ENCODE measurements at regions not wholly inside any gene's neighbourhood (a gene's known extent, or its start where the extent isn't known, plus 50 kb on each side); places are given as distances from the start of the nearest gene placed in this dataset.
"Not testable (repeated sequence)": the region's sequence is repeated elsewhere in the genome, so short reads cannot be mapped to it uniquely, and the experiment has no call there.

DNA sequence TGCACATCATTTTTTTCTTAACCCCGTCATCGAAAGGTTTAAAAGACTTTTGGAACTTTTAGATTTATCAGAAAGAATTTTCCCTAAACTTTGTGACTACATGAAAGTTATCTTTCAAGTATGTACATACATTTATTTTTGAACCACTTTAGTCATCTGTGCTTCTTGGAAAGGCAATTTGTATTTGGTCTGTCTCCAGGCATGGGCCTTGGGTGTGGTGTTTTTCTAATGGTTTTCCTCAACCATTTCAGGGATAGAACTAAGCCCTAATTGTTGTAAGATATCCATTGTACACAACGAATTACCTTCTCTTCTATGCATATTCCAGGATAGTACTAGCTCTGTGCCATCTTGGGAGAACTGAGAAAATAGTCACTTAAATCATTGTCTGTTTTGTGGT, 191.5 kb upstream of the RPL34 start:
- DNase-seq, result no peak
- TF ChIP-seq GATA1 (IDR thresholded peaks at IDR 0.05; ENCODE audit: low read depth, low read length) (no peak), POLR2A (IDR thresholded peaks at IDR 0.05; ENCODE audit: low read length) (no peak)

DNA sequence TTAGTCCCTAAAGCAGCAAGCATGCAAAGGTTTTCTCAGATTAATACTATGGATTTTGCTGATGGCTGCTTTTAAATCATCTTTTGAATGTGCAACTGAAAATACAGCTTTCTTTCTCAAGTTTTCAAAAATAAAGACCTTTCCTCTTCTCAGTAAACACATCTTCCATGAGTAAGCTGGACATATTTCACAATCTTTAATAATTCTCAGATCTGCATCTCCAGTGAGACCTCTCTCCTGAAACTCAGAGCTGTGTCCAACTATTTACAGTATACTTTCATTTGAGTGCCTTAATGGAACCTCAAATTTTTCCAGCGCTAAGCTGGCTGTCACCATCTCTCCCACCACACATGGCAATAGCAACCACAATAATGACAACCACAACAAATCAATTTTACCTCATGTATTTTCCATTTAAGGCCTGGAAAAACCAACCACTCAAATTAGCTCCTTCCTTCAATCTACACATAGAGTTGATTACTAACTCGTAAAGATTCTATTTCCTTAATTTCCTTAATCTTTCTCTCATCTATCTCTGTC, 192.4 kb upstream of the RPL34 start:
- no peak for TF ChIP-seq POLR2A (IDR thresholded peaks at IDR 0.05; ENCODE audit: low read length)
- no peak for TF ChIP-seq GATA1 (IDR thresholded peaks at IDR 0.05; ENCODE audit: low read depth, low read length)
- no peak for DNase-seq

DNA sequence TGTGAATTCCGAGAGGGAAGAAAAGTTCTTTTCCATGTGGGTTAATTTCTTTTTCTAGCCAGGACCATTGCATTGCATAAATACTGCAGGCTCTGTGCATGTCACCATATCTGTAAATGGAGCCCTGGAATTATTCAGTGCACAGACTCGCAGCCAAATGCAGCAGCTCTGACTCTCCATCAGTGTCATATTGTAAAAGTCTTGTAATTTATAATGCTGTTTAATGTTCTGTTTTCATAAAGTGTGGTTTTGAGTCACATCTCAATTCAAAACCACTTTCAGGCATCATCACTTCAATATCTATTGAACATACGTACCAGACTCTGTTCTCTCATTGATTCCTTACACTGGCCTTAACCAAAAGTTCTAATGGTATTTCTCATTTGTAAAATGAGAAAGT, 193.9 kb upstream of the RPL34 start:
- DNase-seq, result no peak
- no peak for TF ChIP-seq GATA1 (IDR thresholded peaks at IDR 0.05; ENCODE audit: low read depth, low read length)
- no peak for TF ChIP-seq POLR2A (IDR thresholded peaks at IDR 0.05; ENCODE audit: low read length)

DNA sequence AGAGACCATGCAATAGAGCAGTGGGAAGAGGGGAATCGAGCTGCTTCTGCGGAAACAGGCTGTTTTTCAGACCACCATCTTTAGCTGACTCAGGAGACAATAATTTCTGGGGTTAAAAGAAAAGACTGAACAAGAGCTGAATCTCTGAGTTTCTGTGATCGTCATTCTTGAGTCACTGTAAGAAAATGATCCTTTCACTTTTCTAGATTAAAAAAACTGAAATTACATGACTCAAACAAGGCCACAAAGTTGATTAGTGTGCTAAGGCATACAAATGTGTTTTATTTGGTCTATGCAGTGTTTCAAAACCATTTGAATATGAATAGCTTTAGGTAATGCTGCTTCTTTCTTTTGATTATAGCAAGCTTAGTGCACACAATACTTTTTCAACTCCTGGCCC, 194.4 kb upstream of the RPL34 start:
- no peak for DNase-seq
- TF ChIP-seq POLR2A (IDR thresholded peaks at IDR 0.05; ENCODE audit: low read length) (no peak), GATA1 (IDR thresholded peaks at IDR 0.05; ENCODE audit: low read depth, low read length) (no peak)

DNA sequence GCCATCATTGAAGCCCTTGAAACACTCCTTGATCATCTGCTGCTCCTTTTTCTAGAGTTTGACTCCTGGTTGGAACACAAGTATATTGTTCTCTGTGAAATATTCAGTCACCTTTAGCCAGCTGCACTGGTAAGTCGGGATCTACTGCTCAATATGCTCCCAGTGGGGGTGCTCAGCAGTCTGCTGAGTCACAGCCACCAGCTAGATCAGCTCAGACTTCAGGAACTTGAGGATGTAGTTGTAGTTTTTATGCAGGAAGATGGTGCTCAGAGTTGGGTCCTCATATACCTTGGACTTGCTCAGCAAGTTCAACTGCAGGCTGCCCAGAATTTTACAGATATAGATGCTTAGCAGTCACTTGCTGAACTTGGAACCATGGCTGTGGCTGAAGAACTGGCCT, 202.5 kb upstream of the RPL34 start:
- TF ChIP-seq GATA1 (IDR thresholded peaks at IDR 0.05; ENCODE audit: low read depth, low read length) (no peak), POLR2A (IDR thresholded peaks at IDR 0.05; ENCODE audit: low read length) (no peak)
- DNase-seq, result no peak

DNA sequence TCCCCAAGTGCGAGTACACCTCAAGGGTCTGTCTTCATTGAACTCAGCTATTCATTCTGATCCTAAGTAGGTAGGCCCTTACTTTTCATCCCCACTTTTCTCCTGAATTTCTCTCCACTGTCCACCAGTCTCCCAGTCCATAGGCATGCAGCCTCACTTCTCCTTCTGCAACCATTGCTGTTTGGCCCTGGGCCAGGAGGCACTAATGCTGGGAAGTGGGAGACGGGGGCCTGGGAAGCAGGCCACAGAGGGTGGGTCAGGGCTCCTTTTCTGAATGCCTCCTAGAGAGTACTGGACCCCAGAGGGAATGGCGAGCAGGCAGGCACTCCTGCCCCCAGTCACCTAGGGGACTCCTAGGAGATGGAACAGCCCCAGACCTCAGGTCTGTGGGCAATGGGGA, 203.5 kb upstream of the RPL34 start:
- DNase-seq, result no peak
- TF ChIP-seq GATA1 (IDR thresholded peaks at IDR 0.05; ENCODE audit: low read depth, low read length), result no peak
- no peak for TF ChIP-seq POLR2A (IDR thresholded peaks at IDR 0.05; ENCODE audit: low read length)

DNA sequence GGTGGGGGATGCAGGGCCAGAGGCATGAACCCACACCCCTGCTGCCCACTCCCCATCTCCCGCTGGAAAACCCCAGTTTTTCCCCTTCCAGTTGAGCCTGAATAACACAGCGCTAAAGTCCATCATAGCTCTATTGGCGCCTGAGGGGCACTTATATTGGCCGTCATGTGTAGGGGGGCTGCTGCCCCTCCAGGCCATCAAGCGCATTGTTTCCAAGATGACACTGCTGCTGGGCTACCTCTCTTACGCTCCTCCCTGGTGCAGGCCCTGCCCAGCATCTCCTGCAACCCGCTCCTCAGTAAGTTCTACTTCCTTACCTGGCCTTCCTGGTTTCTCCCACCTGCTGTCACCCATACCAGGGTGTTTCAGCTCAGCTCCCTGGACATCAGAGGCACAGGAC, 205.0 kb upstream of the RPL34 start:
- DNase-seq, result no peak
- TF ChIP-seq GATA1 (IDR thresholded peaks at IDR 0.05; ENCODE audit: low read depth, low read length), result no peak
- TF ChIP-seq POLR2A (IDR thresholded peaks at IDR 0.05; ENCODE audit: low read length), result no peak

DNA sequence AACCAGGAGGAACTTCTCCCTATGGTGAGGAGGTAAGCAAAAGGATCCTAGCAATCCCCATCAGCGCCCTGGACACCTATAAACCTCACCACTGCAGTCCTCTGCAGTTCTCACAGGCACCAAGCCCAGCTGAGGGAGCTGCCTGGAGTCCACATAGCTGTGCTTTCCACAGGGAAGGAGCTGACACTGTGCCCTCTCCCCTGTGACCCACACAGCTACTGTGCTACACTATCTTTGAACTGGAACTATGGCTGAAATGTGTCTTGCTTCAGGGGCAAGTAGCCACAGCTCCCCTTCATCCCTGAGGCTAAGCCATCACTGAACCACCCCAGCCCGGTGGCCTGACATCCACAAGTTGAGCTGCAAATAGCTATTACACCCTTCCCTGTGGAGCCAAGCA, 208.5 kb upstream of the RPL34 start:
- TF ChIP-seq POLR2A (IDR thresholded peaks at IDR 0.05; ENCODE audit: low read length), result no peak
- TF ChIP-seq GATA1 (IDR thresholded peaks at IDR 0.05; ENCODE audit: low read depth, low read length), result no peak
- no peak for DNase-seq

DNA sequence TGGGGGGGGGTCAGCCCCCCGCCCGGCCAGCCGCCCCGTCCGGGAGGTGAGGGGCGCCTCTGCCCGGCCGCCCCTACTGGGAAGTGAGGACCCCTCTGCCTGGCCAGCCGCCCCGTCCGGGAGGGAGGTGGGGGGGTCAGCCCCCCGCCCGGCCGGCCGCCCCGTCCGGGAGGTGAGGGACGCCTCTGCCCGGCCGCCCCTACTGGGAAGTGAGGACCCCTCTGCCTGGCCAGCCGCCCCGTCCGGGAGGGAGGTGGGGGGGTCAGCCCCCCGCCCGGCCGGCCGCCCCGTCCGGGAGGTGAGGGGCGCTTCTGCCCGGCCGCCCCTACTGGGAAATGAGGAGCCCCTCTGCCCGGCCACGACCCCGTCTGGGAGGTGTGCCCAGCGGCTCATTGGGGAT, 210.7 kb upstream of the RPL34 start:
- DNase-seq, result not testable (repeated sequence)

DNA sequence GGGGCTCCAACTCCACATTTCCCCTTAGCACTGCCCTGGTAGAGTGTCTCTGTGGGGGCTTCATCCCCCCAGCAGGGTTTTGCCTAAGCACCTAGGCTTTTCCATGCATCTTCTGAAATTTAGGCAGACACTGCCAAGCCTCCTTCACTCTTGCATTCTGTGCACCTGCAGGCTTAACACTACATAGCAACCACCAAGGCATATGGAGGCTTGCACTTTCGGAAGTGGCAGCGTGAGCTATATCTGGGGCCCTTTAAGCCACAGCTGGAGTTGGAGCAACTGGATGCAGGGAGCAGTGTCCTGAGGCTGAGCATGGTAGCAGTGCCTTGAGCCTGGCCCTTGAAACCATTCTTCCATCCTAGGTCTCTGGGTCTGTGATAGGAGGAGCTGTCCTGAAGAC, 214.8 kb upstream of the RPL34 start:
- DNase-seq, result no peak
- TF ChIP-seq GATA1 (IDR thresholded peaks at IDR 0.05; ENCODE audit: low read depth, low read length), result no peak

DNA sequence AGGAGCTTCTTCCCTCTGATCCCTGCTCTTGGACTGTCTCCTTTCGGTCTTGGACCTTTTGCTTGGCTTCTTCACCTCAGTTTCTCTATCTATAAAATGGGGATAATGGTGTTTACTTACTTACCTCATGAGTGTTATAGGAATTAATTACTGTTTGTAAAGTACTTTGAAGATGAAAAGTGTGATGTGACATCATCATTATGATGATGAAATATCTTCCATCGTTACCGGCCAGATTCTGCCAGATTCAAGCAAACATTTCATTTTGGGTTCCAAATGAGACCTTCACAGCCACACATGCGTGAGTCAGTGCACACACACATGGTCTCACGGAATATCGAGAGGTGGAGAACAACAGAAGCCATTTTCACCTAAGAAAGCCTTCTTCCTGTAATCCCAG, 220.1 kb upstream of the RPL34 start:
- no peak for DNase-seq
- no peak for TF ChIP-seq GATA1 (IDR thresholded peaks at IDR 0.05; ENCODE audit: low read depth, low read length)
- no peak for TF ChIP-seq POLR2A (IDR thresholded peaks at IDR 0.05; ENCODE audit: low read length)

DNA sequence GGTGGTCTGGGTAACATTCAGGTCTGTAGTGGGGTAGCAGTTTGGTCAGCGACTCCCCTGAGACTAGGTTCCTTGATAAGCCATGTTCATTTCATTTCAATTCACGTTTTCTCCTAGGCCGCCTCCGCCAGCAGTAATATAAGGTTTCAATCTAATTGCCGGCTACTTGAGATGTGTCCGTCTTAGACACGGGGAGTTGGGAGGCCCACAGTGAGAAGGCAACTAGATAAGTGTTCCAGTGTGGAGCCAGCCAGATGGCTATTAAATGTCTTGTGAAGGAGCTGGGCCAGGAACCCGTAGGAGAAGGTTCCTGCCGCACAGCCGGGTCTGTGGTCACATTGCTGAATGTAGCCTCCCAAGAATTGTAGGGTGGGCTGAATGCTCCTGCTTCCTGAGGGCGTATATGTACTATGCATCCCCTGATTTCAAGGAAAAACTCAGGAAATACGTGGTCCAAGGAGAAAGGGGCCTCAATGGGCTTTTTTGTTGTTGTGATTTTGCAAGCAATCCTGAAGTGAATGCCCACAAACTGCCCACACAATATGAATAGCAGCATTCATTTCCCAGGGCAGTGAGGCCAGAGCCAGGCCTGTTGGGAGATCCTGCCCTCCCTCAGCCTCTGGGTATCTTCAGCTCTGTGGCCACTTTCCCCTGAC, 220.6 kb upstream of the RPL34 start:
- no peak for DNase-seq
- no peak for TF ChIP-seq POLR2A (IDR thresholded peaks at IDR 0.05; ENCODE audit: low read length)
- TF ChIP-seq GATA1 (IDR thresholded peaks at IDR 0.05; ENCODE audit: low read depth, low read length), result no peak

DNA sequence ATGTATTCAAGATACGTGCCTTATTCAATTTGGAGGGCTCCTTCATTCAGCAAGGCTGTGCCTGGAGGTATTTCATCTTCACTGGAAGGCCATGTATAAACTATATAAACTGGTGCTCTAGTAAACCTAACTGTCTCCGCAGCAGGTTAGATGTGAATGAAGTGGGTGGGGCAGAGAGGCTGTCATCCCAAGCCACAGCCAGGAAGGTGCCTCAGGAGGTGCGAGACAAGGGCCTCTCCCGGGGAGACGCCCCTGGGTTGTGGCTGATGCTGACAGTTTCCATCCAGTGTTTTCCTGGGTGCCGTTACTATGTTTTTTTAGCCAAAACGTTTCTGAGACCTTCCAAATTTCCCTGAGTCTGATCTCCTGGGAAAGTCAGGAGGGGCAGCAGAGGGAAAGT, 221.5 kb upstream of the RPL34 start:
- no peak for DNase-seq
- TF ChIP-seq GATA1 (IDR thresholded peaks at IDR 0.05; ENCODE audit: low read depth, low read length) (no peak), POLR2A (IDR thresholded peaks at IDR 0.05; ENCODE audit: low read length) (no peak)

DNA sequence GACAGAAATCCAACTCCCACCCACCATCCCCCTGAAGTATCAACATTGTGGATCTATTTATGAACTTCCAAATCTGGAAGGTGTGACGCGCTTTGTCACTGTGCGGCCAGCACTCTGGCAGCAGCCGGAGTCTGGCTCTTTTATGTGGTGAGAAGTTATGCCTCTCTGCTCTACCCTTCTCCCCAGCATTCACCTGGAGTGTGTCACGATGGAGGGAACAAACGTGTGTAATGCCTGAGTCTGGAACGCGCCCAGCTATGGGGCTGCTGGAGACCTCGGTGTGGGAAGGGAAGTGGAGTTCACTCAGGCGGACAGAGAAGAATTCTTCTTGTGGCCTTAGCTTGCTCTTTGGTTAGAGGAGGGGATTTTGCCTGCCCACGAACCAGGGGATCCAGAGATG, 222.1 kb upstream of the RPL34 start:
- DNase-seq, result no peak
- TF ChIP-seq POLR2A (IDR thresholded peaks at IDR 0.05; ENCODE audit: low read length) (no peak), GATA1 (IDR thresholded peaks at IDR 0.05; ENCODE audit: low read depth, low read length) (no peak)

DNA sequence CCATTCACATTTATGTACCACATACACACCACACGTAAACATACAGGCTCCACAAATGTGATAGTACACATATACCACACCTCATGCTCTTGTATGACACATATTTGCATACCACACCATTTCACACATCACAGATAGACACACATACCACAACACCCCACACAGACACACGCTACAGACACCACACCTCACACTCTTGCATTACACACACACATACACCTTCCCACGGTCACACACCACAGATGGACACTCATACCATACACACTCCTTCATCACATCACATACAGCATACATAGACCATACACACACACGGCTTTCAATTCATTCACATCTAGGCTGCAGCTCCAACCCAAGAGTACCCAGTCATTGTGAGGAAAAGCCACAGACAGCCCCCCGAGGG, 222.5 kb upstream of the RPL34 start:
- no peak for DNase-seq
- TF ChIP-seq POLR2A (IDR thresholded peaks at IDR 0.05; ENCODE audit: low read length) (no peak), GATA1 (IDR thresholded peaks at IDR 0.05; ENCODE audit: low read depth, low read length) (no peak)
